ENCODE measurements at regions not wholly inside any gene's neighbourhood (a gene's known extent, or its start where the extent isn't known, plus 50 kb on each side); places are given as distances from the start of the nearest gene placed in this dataset.
"Not testable (repeated sequence)": the region's sequence is repeated elsewhere in the genome, so short reads cannot be mapped to it uniquely, and the experiment has no call there.

DNA sequence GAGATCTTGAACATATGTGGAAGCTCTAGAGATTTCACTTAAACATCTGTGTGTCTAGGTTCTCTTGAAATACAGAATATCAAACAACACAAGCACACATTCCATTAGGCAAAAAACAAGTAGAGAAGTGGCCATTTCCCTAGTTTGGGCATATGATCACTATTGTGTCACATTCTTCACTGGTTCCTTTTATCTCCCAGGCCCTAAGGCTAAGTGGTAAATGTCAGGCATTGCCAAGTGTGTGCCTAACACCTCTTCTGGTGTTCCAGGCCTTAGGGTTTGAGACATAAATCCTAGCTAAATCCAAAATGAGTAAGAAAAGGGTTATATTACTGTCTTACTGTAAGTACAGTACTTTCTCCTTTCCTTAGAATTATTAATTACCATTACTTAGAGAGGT is 880.1 kb downstream of the PDCD6IP start:
- in situ Hi-C loops (cut with MboI; ENCODE audit: low sequenced_read_pairs, unreplicated experiment) = no loop called here
- TF ChIP-seq, protein P1, sequence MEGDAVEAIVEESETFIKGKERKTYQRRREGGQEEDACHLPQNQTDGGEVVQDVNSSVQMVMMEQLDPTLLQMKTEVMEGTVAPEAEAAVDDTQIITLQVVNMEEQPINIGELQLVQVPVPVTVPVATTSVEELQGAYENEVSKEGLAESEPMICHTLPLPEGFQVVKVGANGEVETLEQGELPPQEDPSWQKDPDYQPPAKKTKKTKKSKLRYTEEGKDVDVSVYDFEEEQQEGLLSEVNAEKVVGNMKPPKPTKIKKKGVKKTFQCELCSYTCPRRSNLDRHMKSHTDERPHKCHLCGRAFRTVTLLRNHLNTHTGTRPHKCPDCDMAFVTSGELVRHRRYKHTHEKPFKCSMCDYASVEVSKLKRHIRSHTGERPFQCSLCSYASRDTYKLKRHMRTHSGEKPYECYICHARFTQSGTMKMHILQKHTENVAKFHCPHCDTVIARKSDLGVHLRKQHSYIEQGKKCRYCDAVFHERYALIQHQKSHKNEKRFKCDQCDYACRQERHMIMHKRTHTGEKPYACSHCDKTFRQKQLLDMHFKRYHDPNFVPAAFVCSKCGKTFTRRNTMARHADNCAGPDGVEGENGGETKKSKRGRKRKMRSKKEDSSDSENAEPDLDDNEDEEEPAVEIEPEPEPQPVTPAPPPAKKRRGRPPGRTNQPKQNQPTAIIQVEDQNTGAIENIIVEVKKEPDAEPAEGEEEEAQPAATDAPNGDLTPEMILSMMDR (IDR thresholded peaks at IDR 0.05; ENCODE audit: borderline replicate concordance, control extremely low read depth, extremely low read depth, insufficient read depth, missing control alignments) = no peak
- DNase-seq (ENCODE audit: low spot score) = no peak

DNA sequence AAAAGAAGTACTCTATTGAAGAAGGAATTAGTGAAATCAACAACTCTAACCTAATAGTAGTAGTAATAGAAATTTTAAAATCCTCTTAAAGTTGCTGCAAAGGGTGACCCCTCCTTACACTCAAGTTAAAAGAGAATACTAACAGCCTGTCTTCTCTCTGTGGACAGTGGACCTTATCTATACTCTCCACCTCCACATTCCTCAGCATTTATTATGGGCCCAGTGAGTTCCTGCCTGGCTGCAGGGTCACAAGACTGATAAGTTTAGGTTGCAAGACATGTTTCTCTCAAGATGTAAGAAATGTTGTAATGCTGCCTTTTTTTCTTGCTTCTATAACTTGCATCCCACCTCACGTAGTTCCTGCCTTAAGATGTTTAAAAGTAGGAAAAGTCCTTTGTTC is 880.6 kb downstream of the PDCD6IP start:
- DNase-seq (ENCODE audit: low spot score); in situ Hi-C loops (cut with MboI; ENCODE audit: low sequenced_read_pairs, unreplicated experiment): not testable (repeated sequence)

DNA sequence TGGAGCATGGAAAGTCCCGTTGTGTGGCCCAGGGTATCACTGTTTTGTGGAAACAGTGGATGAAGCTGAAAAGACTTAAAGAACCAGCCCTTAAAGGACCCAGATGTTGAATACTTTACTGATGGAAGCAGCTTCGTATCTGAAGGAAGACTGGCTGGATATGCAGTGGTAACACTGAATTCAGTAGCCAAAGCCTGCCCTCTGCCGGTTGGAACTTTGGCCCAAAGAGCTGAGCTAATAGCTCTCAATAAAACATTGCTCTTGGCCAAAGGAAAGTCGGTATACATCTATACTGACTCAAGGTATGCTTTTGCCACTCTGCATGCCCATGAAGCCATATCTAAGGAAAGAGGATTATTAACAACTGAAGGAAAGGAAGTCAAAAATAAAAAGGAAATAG is 885.4 kb downstream of the PDCD6IP start:
- in situ Hi-C loops (cut with MboI; ENCODE audit: low sequenced_read_pairs, unreplicated experiment) = no loop called here
- no peak for DNase-seq (ENCODE audit: low spot score)
- TF ChIP-seq, protein P1 (IDR thresholded peaks at IDR 0.05; ENCODE audit: borderline replicate concordance, control extremely low read depth, extremely low read depth, insufficient read depth, missing control alignments) = peak; percentile 22

DNA sequence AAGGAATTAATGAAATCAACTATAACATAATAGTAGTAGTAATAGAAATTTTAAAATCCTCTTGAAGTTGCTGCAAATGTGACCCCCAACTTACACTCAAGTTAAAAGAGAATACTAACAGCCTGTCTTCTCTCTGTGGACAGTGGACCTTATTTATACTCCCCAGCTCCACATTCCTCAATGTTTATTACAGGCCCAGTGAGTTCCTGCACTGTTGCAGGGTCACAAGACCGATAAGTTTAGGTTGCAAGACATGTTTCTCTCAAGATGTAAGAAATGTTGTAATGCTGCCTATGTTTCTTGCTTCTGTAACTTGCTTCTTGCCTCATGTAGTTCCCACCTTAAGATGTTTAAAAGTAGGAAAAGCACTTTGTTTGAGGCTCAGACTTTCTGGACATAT is 888.1 kb downstream of the PDCD6IP start:
- in situ Hi-C loops (cut with MboI; ENCODE audit: low sequenced_read_pairs, unreplicated experiment) = no loop called here
- no peak for DNase-seq (ENCODE audit: low spot score)
- TF ChIP-seq, protein P1 (IDR thresholded peaks at IDR 0.05; ENCODE audit: borderline replicate concordance, control extremely low read depth, extremely low read depth, insufficient read depth, missing control alignments) = no peak

DNA sequence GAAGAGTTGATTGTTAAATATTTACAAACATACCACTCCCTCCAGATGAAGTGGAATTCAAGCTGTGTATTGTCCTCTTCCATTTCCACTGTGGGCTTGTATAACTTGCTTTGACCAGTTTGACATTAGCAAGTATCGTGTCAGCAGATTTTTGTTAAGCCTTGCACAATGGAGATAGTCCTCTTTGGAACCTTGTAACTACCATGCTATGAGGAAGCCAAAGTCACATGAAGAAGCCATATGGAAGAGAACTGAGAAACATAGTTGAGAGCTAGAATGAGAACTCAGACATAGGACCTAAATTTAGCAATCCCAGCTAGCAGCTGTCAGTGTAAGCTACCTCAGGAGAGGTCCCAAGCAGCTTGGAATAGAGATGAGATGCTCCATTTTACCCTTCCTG is 889.2 kb downstream of the PDCD6IP start:
- in situ Hi-C loops (cut with MboI; ENCODE audit: low sequenced_read_pairs, unreplicated experiment) = no loop called here
- TF ChIP-seq, protein P1 (IDR thresholded peaks at IDR 0.05; ENCODE audit: borderline replicate concordance, control extremely low read depth, extremely low read depth, insufficient read depth, missing control alignments) = no peak
- DNase-seq (ENCODE audit: low spot score) = no peak

DNA sequence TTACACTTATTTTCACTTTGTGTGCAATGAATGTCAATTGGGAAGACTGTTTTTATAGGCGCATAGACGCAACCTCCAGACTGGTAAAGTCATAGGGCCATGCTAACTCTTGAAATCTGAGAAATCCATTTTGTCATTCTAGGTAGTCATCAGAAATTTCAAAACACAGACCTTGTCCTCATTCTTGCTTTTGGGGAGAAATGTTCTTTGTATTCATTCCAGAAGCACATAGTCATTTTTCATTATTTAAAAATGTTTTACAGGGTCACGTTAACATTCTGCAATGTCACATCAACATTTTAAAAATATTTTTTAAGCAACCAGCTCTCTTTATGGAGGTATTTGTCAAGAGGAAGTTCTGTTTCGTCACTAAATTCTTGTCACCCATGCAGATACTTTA is 898.4 kb downstream of the PDCD6IP start:
- in situ Hi-C loops (cut with MboI; ENCODE audit: low sequenced_read_pairs, unreplicated experiment) = no loop called here
- DNase-seq (ENCODE audit: low spot score) = no peak
- TF ChIP-seq, protein P1 (IDR thresholded peaks at IDR 0.05; ENCODE audit: borderline replicate concordance, control extremely low read depth, extremely low read depth, insufficient read depth, missing control alignments) = no peak

DNA sequence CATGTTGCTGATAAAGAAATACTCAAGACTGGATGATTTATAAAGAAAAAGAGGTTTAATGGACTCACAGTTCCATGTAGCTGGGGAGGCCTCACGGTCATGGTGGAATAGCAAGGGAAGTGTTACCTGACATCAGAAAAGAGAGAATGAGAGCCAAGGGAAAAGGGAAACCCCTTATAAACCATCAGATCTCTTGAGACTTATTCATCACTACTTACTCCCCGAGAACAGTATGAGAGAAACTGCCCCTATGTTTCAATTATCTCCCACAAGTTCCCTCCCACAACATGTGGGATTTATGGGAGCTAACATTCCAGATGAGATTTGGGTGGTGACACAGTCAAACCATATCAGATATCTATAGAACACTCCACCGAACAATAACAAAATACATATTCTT is 904.6 kb downstream of the PDCD6IP start:
- DNase-seq (ENCODE audit: low spot score) = no peak
- in situ Hi-C loops (cut with MboI; ENCODE audit: low sequenced_read_pairs, unreplicated experiment) = no loop called here
- TF ChIP-seq, protein P1 (IDR thresholded peaks at IDR 0.05; ENCODE audit: borderline replicate concordance, control extremely low read depth, extremely low read depth, insufficient read depth, missing control alignments) = no peak
